ENCODE measurements at regions not wholly inside any gene's neighbourhood (a gene's known extent, or its start where the extent isn't known, plus 50 kb on each side); places are given as distances from the start of the nearest gene placed in this dataset.

DNA sequence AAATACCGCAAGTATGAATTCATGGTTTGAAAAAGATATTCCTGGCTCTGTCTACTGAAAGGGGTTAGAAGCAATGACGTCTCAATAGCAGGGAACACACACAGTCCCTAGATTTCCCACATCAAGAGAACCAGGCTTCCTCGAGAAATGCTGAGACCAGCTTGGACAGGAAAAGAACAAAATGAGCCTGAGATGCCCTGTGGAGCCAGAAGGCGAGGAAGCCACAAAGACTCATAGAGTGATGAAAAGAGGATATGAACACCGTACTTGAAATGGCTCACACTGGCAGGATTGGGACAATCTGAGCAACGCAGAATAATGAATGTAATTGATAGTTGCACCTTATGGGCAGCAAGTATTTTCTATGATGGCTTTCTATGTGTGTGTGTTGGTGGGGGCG, 302.4 kb upstream of the ATP10A start:
- no peak for TF ChIP-seq GABPA (IDR thresholded peaks at IDR 0.05; ENCODE audit: low read depth)
- TF ChIP-seq, protein P1, sequence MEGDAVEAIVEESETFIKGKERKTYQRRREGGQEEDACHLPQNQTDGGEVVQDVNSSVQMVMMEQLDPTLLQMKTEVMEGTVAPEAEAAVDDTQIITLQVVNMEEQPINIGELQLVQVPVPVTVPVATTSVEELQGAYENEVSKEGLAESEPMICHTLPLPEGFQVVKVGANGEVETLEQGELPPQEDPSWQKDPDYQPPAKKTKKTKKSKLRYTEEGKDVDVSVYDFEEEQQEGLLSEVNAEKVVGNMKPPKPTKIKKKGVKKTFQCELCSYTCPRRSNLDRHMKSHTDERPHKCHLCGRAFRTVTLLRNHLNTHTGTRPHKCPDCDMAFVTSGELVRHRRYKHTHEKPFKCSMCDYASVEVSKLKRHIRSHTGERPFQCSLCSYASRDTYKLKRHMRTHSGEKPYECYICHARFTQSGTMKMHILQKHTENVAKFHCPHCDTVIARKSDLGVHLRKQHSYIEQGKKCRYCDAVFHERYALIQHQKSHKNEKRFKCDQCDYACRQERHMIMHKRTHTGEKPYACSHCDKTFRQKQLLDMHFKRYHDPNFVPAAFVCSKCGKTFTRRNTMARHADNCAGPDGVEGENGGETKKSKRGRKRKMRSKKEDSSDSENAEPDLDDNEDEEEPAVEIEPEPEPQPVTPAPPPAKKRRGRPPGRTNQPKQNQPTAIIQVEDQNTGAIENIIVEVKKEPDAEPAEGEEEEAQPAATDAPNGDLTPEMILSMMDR (IDR thresholded peaks at IDR 0.05; ENCODE audit: insufficient read depth, low read length) = no peak
- no peak for TF ChIP-seq POLR2AphosphoS5 (IDR thresholded peaks at IDR 0.05; ENCODE audit: low read depth)
- TF ChIP-seq, protein P2, sequence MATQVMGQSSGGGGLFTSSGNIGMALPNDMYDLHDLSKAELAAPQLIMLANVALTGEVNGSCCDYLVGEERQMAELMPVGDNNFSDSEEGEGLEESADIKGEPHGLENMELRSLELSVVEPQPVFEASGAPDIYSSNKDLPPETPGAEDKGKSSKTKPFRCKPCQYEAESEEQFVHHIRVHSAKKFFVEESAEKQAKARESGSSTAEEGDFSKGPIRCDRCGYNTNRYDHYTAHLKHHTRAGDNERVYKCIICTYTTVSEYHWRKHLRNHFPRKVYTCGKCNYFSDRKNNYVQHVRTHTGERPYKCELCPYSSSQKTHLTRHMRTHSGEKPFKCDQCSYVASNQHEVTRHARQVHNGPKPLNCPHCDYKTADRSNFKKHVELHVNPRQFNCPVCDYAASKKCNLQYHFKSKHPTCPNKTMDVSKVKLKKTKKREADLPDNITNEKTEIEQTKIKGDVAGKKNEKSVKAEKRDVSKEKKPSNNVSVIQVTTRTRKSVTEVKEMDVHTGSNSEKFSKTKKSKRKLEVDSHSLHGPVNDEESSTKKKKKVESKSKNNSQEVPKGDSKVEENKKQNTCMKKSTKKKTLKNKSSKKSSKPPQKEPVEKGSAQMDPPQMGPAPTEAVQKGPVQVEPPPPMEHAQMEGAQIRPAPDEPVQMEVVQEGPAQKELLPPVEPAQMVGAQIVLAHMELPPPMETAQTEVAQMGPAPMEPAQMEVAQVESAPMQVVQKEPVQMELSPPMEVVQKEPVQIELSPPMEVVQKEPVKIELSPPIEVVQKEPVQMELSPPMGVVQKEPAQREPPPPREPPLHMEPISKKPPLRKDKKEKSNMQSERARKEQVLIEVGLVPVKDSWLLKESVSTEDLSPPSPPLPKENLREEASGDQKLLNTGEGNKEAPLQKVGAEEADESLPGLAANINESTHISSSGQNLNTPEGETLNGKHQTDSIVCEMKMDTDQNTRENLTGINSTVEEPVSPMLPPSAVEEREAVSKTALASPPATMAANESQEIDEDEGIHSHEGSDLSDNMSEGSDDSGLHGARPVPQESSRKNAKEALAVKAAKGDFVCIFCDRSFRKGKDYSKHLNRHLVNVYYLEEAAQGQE (IDR thresholded peaks at IDR 0.05; ENCODE audit: insufficient replicate concordance, low read depth) = no peak

All from HL-60 (cell line).